ENCODE measurements at regions not wholly inside any gene's neighbourhood (a gene's known extent, or its start where the extent isn't known, plus 50 kb on each side); places are given as distances from the start of the nearest gene placed in this dataset.

- Histone ChIP-seq H3K4me3 (ENCODE audit: low read depth, low read length) (no peak overlapping the region), H3K36me3 (no peaks in the 10 kb centered on the region), H3K9me3 (ENCODE audit: severe bottlenecking) (no peaks in the 10 kb centered on the region), H3K27ac (no peak overlapping the region), H3K27me3 (ENCODE audit: insufficient read depth, low read depth, severe bottlenecking) (no peaks in the 10 kb centered on the region)
- no peak for DNase-seq
- TF ChIP-seq CTCF (IDR thresholded peaks at IDR 0.05; ENCODE audit: low read depth, low read length) = no peak
These were observed 125.3 kb upstream of the SLC25A13 start for GRCh38 chr7:96447109-96447645.

DNA sequence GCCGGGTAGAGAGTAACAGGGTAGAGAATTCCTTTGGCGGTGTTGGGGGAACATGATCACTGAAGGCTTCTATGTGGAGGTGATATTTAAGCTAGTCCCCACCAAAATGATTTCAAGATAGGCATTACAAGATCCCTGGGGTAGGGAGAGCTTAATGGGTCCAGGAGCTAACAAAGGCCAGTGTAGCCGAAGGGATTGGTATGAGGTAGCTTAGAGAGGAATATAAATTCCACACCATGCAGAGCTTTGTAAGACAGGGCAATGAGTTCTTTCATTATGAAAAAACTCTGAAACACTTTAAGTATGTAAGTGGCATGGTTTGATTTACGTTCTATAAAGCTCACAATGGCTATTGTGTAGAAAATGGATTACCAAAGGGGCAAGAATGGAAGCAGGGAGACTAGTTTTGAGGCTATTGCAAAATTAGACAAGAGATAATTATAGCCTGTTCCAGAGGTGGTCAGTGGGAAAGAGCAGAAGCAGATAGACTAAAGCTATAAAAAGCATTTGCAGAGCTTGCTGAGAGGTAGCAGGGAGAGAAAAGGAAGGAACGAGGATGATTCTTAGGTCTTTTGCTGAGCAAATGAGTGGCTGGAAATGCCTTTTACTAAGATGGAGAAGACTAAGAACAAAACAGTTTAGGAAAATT, 119.7 kb upstream of the SLC25A13 start:
- H3K4me3 ChIP-seq (ENCODE audit: low read depth, low read length) = no peak overlapping the region
- H3K27ac ChIP-seq = no peak overlapping the region
- H3K27me3 ChIP-seq (ENCODE audit: insufficient read depth, low read depth, severe bottlenecking) = no peaks in the 10 kb centered on the region
- no peaks in the 10 kb centered on the region for H3K36me3 ChIP-seq
- no peaks in the 10 kb centered on the region for H3K9me3 ChIP-seq (ENCODE audit: severe bottlenecking)
- TF ChIP-seq CTCF (IDR thresholded peaks at IDR 0.05; ENCODE audit: low read depth, low read length) = no peak
- no peak for DNase-seq

- H3K9me3 ChIP-seq (ENCODE audit: severe bottlenecking) = no peaks in the 10 kb centered on the region
- DNase-seq = no peak
- no peaks in the 10 kb centered on the region for H3K27me3 ChIP-seq (ENCODE audit: insufficient read depth, low read depth, severe bottlenecking)
- no peak for TF ChIP-seq CTCF (IDR thresholded peaks at IDR 0.05; ENCODE audit: low read depth, low read length)
- no peak overlapping the region for H3K27ac ChIP-seq
- no peaks in the 10 kb centered on the region for H3K36me3 ChIP-seq
- H3K4me3 ChIP-seq (ENCODE audit: low read depth, low read length) = no peak overlapping the region
These were observed 118.4 kb upstream of the SLC25A13 start for GRCh38 chr7:96440328-96440727.

- no peaks in the 10 kb centered on the region for H3K36me3 ChIP-seq
- no peaks in the 10 kb centered on the region for H3K27me3 ChIP-seq (ENCODE audit: insufficient read depth, low read depth, severe bottlenecking)
- no peak for TF ChIP-seq CTCF (IDR thresholded peaks at IDR 0.05; ENCODE audit: low read depth, low read length)
- H3K4me3 ChIP-seq (ENCODE audit: low read depth, low read length) = no peak overlapping the region
- no peak for DNase-seq
- H3K27ac ChIP-seq = no peak overlapping the region
- H3K9me3 ChIP-seq (ENCODE audit: severe bottlenecking) = no peaks in the 10 kb centered on the region
These were observed 115.0 kb upstream of the SLC25A13 start for GRCh38 chr7:96436880-96437279.

- Histone ChIP-seq H3K27ac (no peak overlapping the region), H3K4me3 (ENCODE audit: low read depth, low read length) (no peak overlapping the region), H3K27me3 (ENCODE audit: insufficient read depth, low read depth, severe bottlenecking) (no peaks in the 10 kb centered on the region), H3K36me3 (no peaks in the 10 kb centered on the region), H3K9me3 (ENCODE audit: severe bottlenecking) (no peaks in the 10 kb centered on the region)
- TF ChIP-seq CTCF (IDR thresholded peaks at IDR 0.05; ENCODE audit: low read depth, low read length) = no peak
- no peak for DNase-seq
These were observed 108.5 kb upstream of the SLC25A13 start for GRCh38 chr7:96430356-96430755.

GRCh38 chr7:96427143-96427542, 105.2 kb upstream of the SLC25A13 start:
- Histone ChIP-seq H3K9me3 (ENCODE audit: severe bottlenecking) (no peaks in the 10 kb centered on the region), H3K27me3 (ENCODE audit: insufficient read depth, low read depth, severe bottlenecking) (no peaks in the 10 kb centered on the region), H3K27ac (no peak overlapping the region), H3K36me3 (no peaks in the 10 kb centered on the region), H3K4me3 (ENCODE audit: low read depth, low read length) (no peak overlapping the region)
- no peak for TF ChIP-seq CTCF (IDR thresholded peaks at IDR 0.05; ENCODE audit: low read depth, low read length)
- DNase-seq = no peak

Data from WERI-Rb-1 (cell line).